HG02623 (cell line): ENCODE measurements at regions not wholly inside any gene's neighbourhood (a gene's known extent, or its start where the extent isn't known, plus 50 kb on each side); places are given as distances from the start of the nearest gene placed in this dataset.

Source experiments
- ATAC-seq: cut with Tn5 transposase; IDR thresholded peaks from one replicate; pipeline ENCODE4 v1.9.1; 2021; ENCODE audit warnings: moderate library complexity; ENCODE audit not compliant: unreplicated experiment

DNA sequence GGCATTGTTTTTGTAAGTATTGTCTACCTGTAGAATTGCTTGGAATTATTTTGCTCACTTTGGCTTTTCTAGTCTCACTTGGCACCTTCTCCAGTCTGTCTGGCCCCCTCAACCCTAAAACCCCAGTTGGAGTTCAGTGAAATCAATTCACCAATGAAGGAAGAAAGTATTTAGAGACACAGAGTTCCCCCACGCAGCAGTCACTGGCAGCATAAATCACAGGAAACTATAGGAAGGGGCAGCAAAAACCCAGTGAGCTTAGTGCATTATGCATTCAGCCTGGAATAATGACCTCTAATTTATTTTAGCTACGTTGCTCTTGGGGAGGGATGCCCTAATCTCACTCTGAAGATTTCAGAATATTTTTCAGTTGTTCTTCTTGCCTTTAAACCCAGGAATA lies 204.7 kb upstream of the BLID start:
- no peak for ATAC-seq

- no peak for ATAC-seq
Measured at GRCh38 chr11:122319691-122320620, 203.9 kb upstream of the BLID start.

- ATAC-seq = no peak
Measured at GRCh38 chr11:122319085-122319484, 203.1 kb upstream of the BLID start.

DNA sequence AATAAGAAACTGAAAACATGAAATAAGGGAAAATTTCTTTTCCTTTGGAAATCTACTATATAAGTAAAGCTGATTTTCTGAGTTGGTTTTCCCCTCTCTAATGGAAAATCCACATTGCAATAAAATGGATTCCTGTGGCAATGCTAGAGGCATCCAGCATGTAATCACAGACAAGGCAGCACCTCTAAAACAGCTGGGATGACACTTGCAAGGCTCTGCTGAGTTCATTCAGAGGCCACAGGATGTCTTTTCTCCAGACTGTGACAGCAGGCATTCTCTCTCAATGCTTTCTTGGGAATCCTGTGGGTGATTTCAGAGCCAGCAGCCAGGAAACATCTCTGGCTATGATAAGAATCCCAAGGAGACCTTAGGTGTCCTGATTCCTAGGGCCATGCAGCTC lies 201.3 kb upstream of the BLID start:
- ATAC-seq = no peak

- no peak for ATAC-seq
Measured at GRCh38 chr11:122313581-122313980, 197.6 kb upstream of the BLID start.

- ATAC-seq = no peak
Measured at GRCh38 chr11:122311216-122311755, 195.3 kb upstream of the BLID start.

GRCh38 chr11:122310766-122311165 lies 194.8 kb upstream of the BLID start:
- no peak for ATAC-seq

- no peak for ATAC-seq
Measured at GRCh38 chr11:122309262-122309925, 193.4 kb upstream of the BLID start.

- ATAC-seq = no peak
Measured at GRCh38 chr11:122308226-122308625, 192.2 kb upstream of the BLID start.

- no peak for ATAC-seq
Measured at GRCh38 chr11:122307476-122308035, 191.5 kb upstream of the BLID start.

DNA sequence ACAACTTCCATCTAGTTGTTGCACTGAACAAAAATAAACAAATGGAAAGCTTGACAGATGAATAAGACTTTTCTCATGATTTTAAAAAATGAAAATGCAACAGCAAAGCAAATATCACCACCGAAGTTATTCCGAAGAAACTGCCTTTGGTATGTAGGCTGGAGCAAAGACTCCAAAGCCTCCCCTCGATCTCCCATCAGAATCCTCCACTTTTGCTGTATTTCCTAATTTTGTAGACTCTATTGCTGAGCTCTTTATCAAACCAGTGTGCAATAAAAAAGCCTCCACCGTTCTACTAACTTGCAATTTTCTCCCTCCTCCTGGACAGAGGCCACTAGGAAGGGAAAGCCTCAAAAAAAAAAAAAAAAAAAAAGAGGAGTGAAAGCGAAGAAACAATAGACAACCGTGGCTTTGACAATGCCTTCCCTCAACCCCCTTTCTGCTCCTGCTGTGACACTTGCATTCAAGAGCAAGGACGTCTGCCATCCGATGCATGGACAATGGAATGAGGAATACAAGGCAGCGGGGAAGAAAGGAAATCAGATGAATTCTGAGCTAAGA lies 190.9 kb upstream of the BLID start:
- no peak for ATAC-seq

DNA sequence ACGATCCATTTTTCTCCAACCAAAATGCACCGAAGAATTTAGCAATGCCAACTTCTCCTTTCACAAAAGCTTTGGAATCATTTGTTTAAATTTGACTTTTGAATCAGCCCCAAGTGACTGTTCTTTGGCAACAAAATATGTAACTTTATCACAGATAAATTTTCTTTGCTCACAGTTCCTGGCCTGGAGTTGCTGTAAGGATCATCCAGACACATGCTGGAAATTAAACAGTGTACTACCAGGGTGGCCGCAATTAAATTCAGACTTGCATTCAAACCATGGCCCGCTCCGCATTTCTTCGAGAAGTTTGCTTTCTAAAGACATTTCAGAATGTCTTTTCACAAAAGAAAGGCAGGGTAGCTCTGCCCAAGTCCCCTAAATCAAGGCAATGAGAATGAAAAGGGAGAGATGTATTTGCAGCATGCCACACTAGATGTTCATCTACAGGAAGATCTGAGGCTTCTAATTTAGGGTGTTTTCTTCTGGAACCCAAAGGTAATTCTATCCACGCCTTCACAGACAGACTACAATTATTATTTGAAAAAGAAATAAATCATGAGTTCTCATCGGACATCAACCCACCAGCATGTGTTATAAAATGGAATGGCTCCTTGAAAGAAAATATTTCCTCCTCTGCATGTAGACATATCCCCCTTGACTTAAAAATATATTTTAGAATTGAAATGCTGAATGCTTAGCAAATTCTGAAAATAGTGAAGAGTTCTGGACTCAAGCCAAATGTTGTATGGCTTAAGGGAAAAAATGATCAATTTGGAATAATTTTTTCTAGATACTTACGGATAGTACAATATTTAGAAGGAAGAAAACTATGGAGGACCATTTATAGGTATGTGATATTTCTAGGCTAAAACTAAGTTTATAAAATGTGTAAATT lies 189.7 kb upstream of the BLID start:
- ATAC-seq = no peak

GRCh38 chr11:122304973-122305372 lies 189.0 kb upstream of the BLID start:
- ATAC-seq = no peak

- ATAC-seq = no peak
Measured at GRCh38 chr11:122304306-122304705, 188.3 kb upstream of the BLID start.

- no peak for ATAC-seq
Measured at GRCh38 chr11:122294041-122294440, 178.0 kb upstream of the BLID start.

DNA sequence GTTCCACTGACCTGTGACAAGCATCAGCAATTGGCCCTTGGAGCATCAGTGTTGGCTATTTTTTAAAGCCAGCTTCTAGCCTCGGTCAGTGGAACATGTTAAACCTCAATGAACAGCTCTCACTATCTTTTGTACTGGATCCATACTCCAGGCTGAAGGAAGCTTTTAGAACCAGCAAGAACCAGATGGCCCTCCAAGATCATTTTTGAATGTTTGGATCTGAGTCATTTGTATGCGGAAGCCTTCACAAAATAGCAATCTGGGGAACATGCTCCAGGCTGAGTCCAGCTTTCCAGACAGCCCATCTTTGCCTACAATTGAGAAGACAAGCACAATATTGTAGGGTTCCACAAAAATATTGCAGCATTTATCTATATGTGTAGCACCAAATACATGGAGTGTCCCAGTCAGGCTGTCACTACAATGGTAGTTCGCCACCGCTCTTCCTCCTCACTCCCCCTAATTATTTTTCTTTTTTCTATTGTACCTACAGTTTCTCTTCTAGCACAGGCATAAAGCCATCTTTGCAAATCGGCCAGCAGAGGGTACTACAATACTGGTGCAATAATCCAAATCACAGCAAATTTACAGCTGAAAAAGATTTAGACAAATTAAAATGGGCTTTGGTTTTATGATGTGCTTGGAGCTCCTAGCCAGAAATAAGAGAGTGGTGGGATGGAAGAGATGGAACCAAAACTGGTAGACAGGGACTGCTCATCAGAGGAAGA lies 177.4 kb upstream of the BLID start:
- ATAC-seq = no peak

DNA sequence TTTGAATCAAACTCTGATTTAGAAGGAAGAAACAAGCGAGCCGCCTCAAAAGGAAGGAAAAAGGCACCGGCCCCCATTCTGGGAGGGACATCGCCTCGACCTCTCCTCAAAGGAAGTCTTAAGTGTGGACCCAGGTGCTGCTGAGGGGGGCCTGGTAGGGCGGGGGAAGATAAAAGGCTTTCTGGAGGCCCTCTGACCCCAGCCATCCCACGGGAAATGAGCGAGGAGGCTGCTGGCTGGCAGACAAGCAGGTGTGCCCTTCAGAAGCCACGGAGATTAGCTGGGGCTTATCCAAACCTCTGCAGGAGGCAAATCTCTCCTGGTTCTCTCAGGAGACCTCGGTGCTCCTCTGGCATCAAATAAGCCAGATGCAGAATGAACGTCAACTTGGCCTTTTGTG lies 171.4 kb upstream of the BLID start:
- no peak for ATAC-seq

GRCh38 chr11:122285070-122285988 lies 169.3 kb upstream of the BLID start:
- ATAC-seq = no peak

GRCh38 chr11:122280870-122281269 lies 164.9 kb upstream of the BLID start:
- no peak for ATAC-seq
